ENCODE measurements at regions not wholly inside any gene's neighbourhood (a gene's known extent, or its start where the extent isn't known, plus 50 kb on each side); places are given as distances from the start of the nearest gene placed in this dataset.

GRCh38 chr2:81238462-81238861 lies 933.9 kb upstream of the LRRTM1 start:
- no peak for TF ChIP-seq CTCF (IDR thresholded peaks at IDR 0.05)
- no peak for TF ChIP-seq POLR2A (IDR thresholded peaks at IDR 0.05)
- no peak for TF ChIP-seq POLR2AphosphoS5 (IDR thresholded peaks at IDR 0.05)

All from breast epithelium (tissue), 3 donors.